OCI-LY3 (cell line): ENCODE measurements at regions not wholly inside any gene's neighbourhood (a gene's known extent, or its start where the extent isn't known, plus 50 kb on each side); places are given as distances from the start of the nearest gene placed in this dataset.

Source experiments
- H2AFZ ChIP-seq: fragments of 200-600, 300-600 bp; shearing (Covaris generic); 2 replicates; pipeline ENCODE4 v1.6.0; 2014; ENCODE audit warnings: antibody characterized with exemption, low read depth, low read length
- H3K27ac ChIP-seq: fragments of 200-600, 300-600 bp; sonication (generic); 2 replicates; pipeline ENCODE4 v1.5.1; 2014; ENCODE audit warnings: mild to moderate bottlenecking, low read length, moderate library complexity, mixed read lengths
- H3K27me3 ChIP-seq: fragments of 200-600, 300-600 bp; sonication (generic); 2 replicates; pipeline ENCODE4 v1.6.1; 2014; ENCODE audit warnings: low read depth, low read length, mixed read lengths
- H3K36me3 ChIP-seq: fragments of 200-600, 300-600 bp; sonication (generic); replicated peaks from 2 replicates; pipeline ENCODE3; 2014; ENCODE audit warnings: low read depth, low read length, mixed read lengths
- H3K4me1 ChIP-seq: fragments of 300-600, 200-600 bp; sonication (generic); 2 replicates; pipeline ENCODE4 v1.6.1; 2014; ENCODE audit warnings: low read length, mixed read lengths
- H3K4me2 ChIP-seq: fragments of 200-600, 300-600 bp; sonication (generic); 2 replicates; pipeline ENCODE4 v1.6.1; 2014; ENCODE audit warnings: low read length, mixed read lengths
- H3K4me3 ChIP-seq: fragments of 300-600, 200-600 bp; sonication (generic); 2 replicates; pipeline ENCODE4 v1.5.1; 2014; ENCODE audit warnings: antibody characterized with exemption, mild to moderate bottlenecking, low read length, moderate library complexity
- H3K79me2 ChIP-seq: fragments of 300-600, 200-600 bp; shearing (Covaris generic); 2 replicates; pipeline ENCODE4 v1.6.1; 2014; ENCODE audit warnings: mild to moderate bottlenecking, low read length, mixed read lengths
- H3K9ac ChIP-seq: fragments of 300-600, 200-600 bp; shearing (Covaris generic); 2 replicates; pipeline ENCODE4 v1.6.0; 2014; ENCODE audit warnings: mild to moderate bottlenecking, low read length, moderate library complexity
- H3K9me3 ChIP-seq: fragments of 200-600, 300-600 bp; shearing (Covaris generic); 2 replicates; pipeline ENCODE4 v1.6.1; 2014; ENCODE audit warnings: low read length, mixed read lengths; ENCODE audit not compliant: insufficient read depth
- H4K20me1 ChIP-seq: fragments of 200-600, 300-600 bp; sonication (generic); 2 replicates; pipeline ENCODE4 v1.6.1; 2016; ENCODE audit warnings: low read length, mixed read lengths; ENCODE audit not compliant: insufficient read depth
- CTCF ChIP-seq: fragments of 200-600, 300-600 bp; sonication (generic); IDR thresholded peaks from 2 replicates; pipeline ENCODE4 v1.5.1; 2014; ENCODE audit warnings: antibody characterized with exemption, low read length, low read depth
- EZH2phosphoT487 ChIP-seq: fragments of 200-600 bp; shearing (Covaris generic); IDR thresholded peaks from 2 replicates; pipeline ENCODE4 v1.6.1; 2018; ENCODE audit warnings: antibody characterized with exemption, mixed run types, low read depth

GRCh38 chr10:78436222-78436573 is 402.5 kb downstream of the RPS24 start:
- Histone ChIP-seq H4K20me1 (no peaks in the 10 kb centered on the region), H3K4me1 (no peaks in the 10 kb centered on the region), H3K36me3 (no peaks in the 10 kb centered on the region), H3K4me2 (no peak overlapping the region), H2AFZ (no peak overlapping the region), H3K9ac (no peak overlapping the region), H3K79me2 (no peaks in the 10 kb centered on the region), H3K27ac (no peak overlapping the region), H3K9me3 (no peaks in the 10 kb centered on the region), H3K4me3 (no peak overlapping the region), H3K27me3 (peaks cover 5% of the 10 kb centered on the region; the same call in 1 of the 2 replicates)
- TF ChIP-seq CTCF (no peak), EZH2phosphoT487 (no peak)

GRCh38 chr10:78436706-78437406 is 403.2 kb downstream of the RPS24 start:
- H3K4me3 ChIP-seq, result no peak overlapping the region
- H3K9me3 ChIP-seq, result no peaks in the 10 kb centered on the region
- H3K27me3 ChIP-seq, result peaks cover 3% of the 10 kb centered on the region; the same call in 1 of the 2 replicates
- TF ChIP-seq CTCF (no peak), EZH2phosphoT487 (no peak)
- no peak overlapping the region for H2AFZ ChIP-seq
- no peaks in the 10 kb centered on the region for H4K20me1 ChIP-seq
- no peaks in the 10 kb centered on the region for H3K36me3 ChIP-seq
- no peaks in the 10 kb centered on the region for H3K4me1 ChIP-seq
- no peak overlapping the region for H3K4me2 ChIP-seq
- H3K9ac ChIP-seq, result no peak overlapping the region
- H3K27ac ChIP-seq, result no peak overlapping the region
- no peaks in the 10 kb centered on the region for H3K79me2 ChIP-seq

- Histone ChIP-seq H3K9me3 (no peaks in the 10 kb centered on the region), H4K20me1 (no peaks in the 10 kb centered on the region), H3K36me3 (no peaks in the 10 kb centered on the region), H3K4me3 (no peak overlapping the region), H3K9ac (no peak overlapping the region), H3K4me2 (no peak overlapping the region), H2AFZ (no peak overlapping the region), H3K27ac (no peak overlapping the region), H3K4me1 (no peaks in the 10 kb centered on the region), H3K27me3 (peaks cover 3% of the 10 kb centered on the region; the same call in 1 of the 2 replicates), H3K79me2 (no peaks in the 10 kb centered on the region)
- TF ChIP-seq EZH2phosphoT487 (no peak), CTCF (no peak)
Measured at GRCh38 chr10:78437407-78437768, 403.7 kb downstream of the RPS24 start.

- Histone ChIP-seq H3K4me2 (no peak overlapping the region), H3K27me3 (peaks cover 3% of the 10 kb centered on the region; the same call in 1 of the 2 replicates), H3K9me3 (no peaks in the 10 kb centered on the region), H3K79me2 (no peaks in the 10 kb centered on the region), H3K27ac (no peak overlapping the region), H3K4me3 (no peak overlapping the region), H3K4me1 (no peaks in the 10 kb centered on the region), H4K20me1 (no peaks in the 10 kb centered on the region), H3K36me3 (no peaks in the 10 kb centered on the region), H3K9ac (no peak overlapping the region), H2AFZ (no peak overlapping the region)
- TF ChIP-seq CTCF (peak; percentile 46), EZH2phosphoT487 (no peak)
Measured at GRCh38 chr10:78437998-78438906, 404.6 kb downstream of the RPS24 start.
